Stomach (tissue), 4 donors: ENCODE measurements at regions not wholly inside any gene's neighbourhood (a gene's known extent, or its start where the extent isn't known, plus 50 kb on each side); places are given as distances from the start of the nearest gene placed in this dataset.

Source experiments
- POLR2AphosphoS5 ChIP-seq, 3 donors: sonication (generic); formaldehyde crosslinking; IDR thresholded peaks; one replicate each; pipeline ENCODE4 v1.6.1; 2016; ENCODE audit warnings: antibody characterized with exemption in 3 of 3
- TF ChIP-seq, protein P1 (sequence below), 7 experiments: fragments of 450-650 bp in 4 of 7; fragments of 200-600 bp in 3 of 7; sonication (generic) in 3 of 7; IDR thresholded peaks; one replicate each; pipeline ENCODE4 v1.5.1; 2016 to 2019; ENCODE audit warnings: antibody characterized with exemption in 7 of 7, control low read depth in 2 of 7, mild to moderate bottlenecking in 1 of 7

DNA sequence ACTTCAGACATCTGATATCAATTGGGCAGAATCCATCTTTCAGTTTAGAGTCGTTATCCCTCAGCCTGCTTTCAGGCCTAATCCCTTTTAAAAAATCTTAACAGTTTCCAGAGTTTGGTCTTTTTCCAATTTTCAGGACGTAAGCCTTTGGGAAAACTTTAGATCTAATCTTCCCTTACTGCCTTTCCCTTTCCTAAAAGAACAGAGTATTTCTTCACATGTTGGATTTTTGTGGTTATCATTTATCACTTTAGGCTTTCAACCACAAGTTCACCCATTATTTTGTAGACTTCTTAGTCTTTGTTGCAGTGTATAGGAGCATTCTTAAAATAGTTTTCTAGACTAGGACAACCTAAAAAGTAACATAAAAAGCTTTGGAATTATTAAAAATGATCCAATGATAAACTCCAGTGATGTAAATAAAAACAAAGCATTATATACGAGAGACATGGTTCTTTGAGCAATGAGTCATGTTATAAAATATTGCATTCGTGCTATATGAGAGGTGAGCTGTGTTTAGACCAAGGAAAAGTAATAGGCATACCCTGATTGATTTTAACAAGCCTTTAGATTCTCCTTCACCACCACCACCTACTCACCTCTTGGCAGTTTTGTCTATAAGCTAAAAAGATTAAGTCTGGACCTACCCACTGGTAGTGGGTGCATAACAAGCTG lies 90.4 kb upstream of the MCHR2 start:
- TF ChIP-seq, protein P1, sequence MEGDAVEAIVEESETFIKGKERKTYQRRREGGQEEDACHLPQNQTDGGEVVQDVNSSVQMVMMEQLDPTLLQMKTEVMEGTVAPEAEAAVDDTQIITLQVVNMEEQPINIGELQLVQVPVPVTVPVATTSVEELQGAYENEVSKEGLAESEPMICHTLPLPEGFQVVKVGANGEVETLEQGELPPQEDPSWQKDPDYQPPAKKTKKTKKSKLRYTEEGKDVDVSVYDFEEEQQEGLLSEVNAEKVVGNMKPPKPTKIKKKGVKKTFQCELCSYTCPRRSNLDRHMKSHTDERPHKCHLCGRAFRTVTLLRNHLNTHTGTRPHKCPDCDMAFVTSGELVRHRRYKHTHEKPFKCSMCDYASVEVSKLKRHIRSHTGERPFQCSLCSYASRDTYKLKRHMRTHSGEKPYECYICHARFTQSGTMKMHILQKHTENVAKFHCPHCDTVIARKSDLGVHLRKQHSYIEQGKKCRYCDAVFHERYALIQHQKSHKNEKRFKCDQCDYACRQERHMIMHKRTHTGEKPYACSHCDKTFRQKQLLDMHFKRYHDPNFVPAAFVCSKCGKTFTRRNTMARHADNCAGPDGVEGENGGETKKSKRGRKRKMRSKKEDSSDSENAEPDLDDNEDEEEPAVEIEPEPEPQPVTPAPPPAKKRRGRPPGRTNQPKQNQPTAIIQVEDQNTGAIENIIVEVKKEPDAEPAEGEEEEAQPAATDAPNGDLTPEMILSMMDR (IDR thresholded peaks at IDR 0.05): no peak
- no peak for TF ChIP-seq POLR2AphosphoS5 (IDR thresholded peaks at IDR 0.05)
